ENCODE measurements at regions not wholly inside any gene's neighbourhood (a gene's known extent, or its start where the extent isn't known, plus 50 kb on each side); places are given as distances from the start of the nearest gene placed in this dataset.
"Not testable (repeated sequence)": the region's sequence is repeated elsewhere in the genome, so short reads cannot be mapped to it uniquely, and the experiment has no call there.

GRCh38 chr4:57312296-57312695, 202.1 kb upstream of the IGFBP7 start:
- H3K4me3 ChIP-seq (ENCODE audit: low read depth in 1 of 2, low read length in 2 of 2), result no peak overlapping the region
- H3K9me3 ChIP-seq (ENCODE audit: control insufficient read depth in 2 of 2, insufficient read depth in 1 of 2, low read depth in 1 of 2, low read length in 1 of 2), result no peaks in the 10 kb centered on the region
- H3K4me1 ChIP-seq (ENCODE audit: control insufficient read depth in 2 of 2, insufficient read depth in 2 of 2, low read length in 1 of 2), result no peaks in the 10 kb centered on the region
- H3K27ac ChIP-seq (ENCODE audit: low read depth in 2 of 2, low read length in 1 of 2), result no peak overlapping the region
- H3K27me3 ChIP-seq (ENCODE audit: control insufficient read depth in 1 of 2, insufficient read depth in 2 of 2, low read length in 2 of 2), result no peaks in the 10 kb centered on the region
- WGBS, 2 donors, result 29 to 33% methylated on average over 1 of the region's 1 CpG
- H3K36me3 ChIP-seq (ENCODE audit: control insufficient read depth in 2 of 2, insufficient read depth in 2 of 2, low read length in 1 of 2), result no peaks in the 10 kb centered on the region

DNA sequence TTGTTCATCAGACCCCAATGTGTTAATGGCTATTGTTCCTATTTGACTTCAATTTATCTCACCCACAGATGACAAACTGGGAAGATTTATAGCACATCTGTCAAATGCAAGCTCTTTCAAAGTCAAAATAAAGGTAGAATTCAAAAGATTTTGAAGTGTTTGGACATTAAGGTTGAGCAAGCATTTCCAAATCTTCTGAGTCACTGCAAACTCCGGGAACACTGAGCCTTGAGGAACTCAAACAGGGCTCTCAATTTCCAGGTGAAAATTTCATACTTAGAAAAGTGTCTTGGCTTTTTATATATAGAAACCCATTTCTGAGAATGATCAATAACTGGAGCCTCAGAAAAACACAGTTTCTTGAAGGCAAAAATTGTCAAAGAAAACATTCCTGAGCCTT, 199.5 kb upstream of the IGFBP7 start:
- no peaks in the 10 kb centered on the region for H3K36me3 ChIP-seq (ENCODE audit: control insufficient read depth in 2 of 2, insufficient read depth in 2 of 2, low read length in 1 of 2)
- H3K4me1 ChIP-seq (ENCODE audit: control insufficient read depth in 2 of 2, insufficient read depth in 2 of 2, low read length in 1 of 2), result no peaks in the 10 kb centered on the region
- 57 to 66% methylated on average over 1 of the region's 1 CpG for WGBS, 2 donors
- H3K27ac ChIP-seq (ENCODE audit: low read depth in 2 of 2, low read length in 1 of 2), result no peak overlapping the region
- H3K4me3 ChIP-seq (ENCODE audit: low read depth in 1 of 2, low read length in 2 of 2), result no peak overlapping the region
- no peaks in the 10 kb centered on the region for H3K9me3 ChIP-seq (ENCODE audit: control insufficient read depth in 2 of 2, insufficient read depth in 1 of 2, low read depth in 1 of 2, low read length in 1 of 2)
- no peaks in the 10 kb centered on the region for H3K27me3 ChIP-seq (ENCODE audit: control insufficient read depth in 1 of 2, insufficient read depth in 2 of 2, low read length in 2 of 2)

DNA sequence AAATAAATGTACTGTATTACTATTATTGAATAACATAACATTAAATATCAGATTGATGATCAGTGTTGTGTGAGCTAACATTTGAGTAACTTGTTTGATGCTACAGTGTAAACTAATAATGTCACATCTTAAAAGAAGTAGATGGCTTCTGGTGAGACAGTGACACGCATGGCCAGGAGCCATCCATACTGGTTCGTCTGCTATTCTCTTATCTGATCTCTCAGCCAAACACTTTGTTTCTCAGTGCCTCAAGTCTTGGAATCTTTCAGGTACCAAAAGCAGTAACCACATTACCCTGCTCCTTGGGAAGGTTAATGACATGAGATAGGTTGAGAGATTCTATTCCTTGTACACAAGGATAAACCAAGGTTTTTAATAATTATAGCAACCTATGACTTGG, 198.1 kb upstream of the IGFBP7 start:
- 78 to 87% methylated on average over 2 of the region's 2 CpGs for WGBS, 2 donors
- no peak overlapping the region for H3K4me3 ChIP-seq (ENCODE audit: low read depth in 1 of 2, low read length in 2 of 2)
- H3K27ac ChIP-seq (ENCODE audit: low read depth in 2 of 2, low read length in 1 of 2), result no peak overlapping the region
- H3K27me3 ChIP-seq (ENCODE audit: control insufficient read depth in 1 of 2, insufficient read depth in 2 of 2, low read length in 2 of 2), result no peaks in the 10 kb centered on the region
- no peaks in the 10 kb centered on the region for H3K36me3 ChIP-seq (ENCODE audit: control insufficient read depth in 2 of 2, insufficient read depth in 2 of 2, low read length in 1 of 2)
- no peaks in the 10 kb centered on the region for H3K9me3 ChIP-seq (ENCODE audit: control insufficient read depth in 2 of 2, insufficient read depth in 1 of 2, low read depth in 1 of 2, low read length in 1 of 2)
- no peaks in the 10 kb centered on the region for H3K4me1 ChIP-seq (ENCODE audit: control insufficient read depth in 2 of 2, insufficient read depth in 2 of 2, low read length in 1 of 2)

DNA sequence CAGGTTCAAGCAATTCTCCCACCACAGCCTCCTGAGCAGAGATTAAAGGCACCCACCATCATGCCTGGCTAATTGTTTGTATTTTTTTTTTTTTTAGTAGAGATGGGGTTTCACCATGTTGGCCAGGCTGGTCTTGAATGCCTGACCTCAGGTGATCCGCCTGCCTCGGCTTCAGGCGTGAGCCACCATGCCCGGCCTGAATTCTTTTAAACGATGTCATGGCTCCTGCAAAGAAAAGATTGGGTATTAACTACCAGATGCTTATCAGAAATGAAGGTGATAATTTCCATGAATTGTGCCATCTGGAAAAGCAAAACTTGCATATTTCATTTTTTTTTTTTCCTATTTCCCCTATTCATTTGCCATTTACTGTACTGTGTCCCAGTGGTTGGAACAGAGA, 195.7 kb upstream of the IGFBP7 start:
- H3K27me3 ChIP-seq (ENCODE audit: control insufficient read depth in 1 of 2, insufficient read depth in 2 of 2, low read length in 2 of 2), result no peaks in the 10 kb centered on the region

DNA sequence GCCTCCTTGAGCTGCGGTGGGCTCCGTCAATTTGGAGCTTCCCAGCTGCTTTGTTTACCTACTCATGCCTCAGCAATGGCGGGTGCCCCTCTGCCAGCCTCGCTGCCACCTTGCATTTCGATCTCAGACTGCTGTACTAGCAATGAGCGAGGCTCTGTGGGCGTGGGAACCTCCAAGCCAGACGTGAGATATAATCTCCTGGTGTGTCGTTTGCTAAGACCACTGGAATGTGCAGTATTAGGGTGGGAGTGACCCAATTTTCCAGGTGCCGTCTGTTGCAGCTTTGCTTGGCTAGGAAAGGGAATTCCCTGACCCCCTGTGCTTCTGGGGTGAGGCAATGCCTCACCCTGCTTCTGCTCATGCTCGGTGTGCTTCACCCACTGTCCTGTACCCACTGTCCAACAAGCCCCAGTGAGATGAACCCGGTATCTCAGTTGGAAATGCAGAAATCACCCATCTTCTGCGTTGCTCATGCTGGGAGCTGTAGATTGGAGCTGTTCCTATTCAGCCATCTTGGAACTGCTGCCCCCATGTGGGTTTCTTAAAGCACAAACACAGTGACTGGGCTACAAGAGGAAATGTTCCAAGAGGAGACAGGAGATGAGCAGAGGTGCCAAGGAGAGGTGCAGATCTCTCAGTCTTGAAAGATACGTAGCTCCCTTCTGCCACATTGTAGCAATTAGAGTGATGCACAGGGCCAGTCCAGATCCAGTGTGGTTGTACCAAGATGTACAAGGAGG, 193.0 kb upstream of the IGFBP7 start:
- no peak overlapping the region for H3K27ac ChIP-seq (ENCODE audit: low read depth in 2 of 2, low read length in 1 of 2)
- H3K4me1 ChIP-seq (ENCODE audit: control insufficient read depth in 2 of 2, insufficient read depth in 2 of 2, low read length in 1 of 2), result no peaks in the 10 kb centered on the region
- WGBS, 2 donors, result 62 to 75% methylated on average over 14 of the region's 14 CpGs
- H3K9me3 ChIP-seq (ENCODE audit: control insufficient read depth in 2 of 2, insufficient read depth in 1 of 2, low read depth in 1 of 2, low read length in 1 of 2), result peaks cover 0 to 6% of the 10 kb centered on the region in 2 donors
- H3K36me3 ChIP-seq (ENCODE audit: control insufficient read depth in 2 of 2, insufficient read depth in 2 of 2, low read length in 1 of 2), result no peaks in the 10 kb centered on the region
- no peak overlapping the region for H3K4me3 ChIP-seq (ENCODE audit: low read depth in 1 of 2, low read length in 2 of 2)
- H3K27me3 ChIP-seq (ENCODE audit: control insufficient read depth in 1 of 2, insufficient read depth in 2 of 2, low read length in 2 of 2), result no peaks in the 10 kb centered on the region

More for the DNA sequence above, 195.7 kb upstream of the IGFBP7 start:
- Histone ChIP-seq H3K4me1 (ENCODE audit: control insufficient read depth in 2 of 2, insufficient read depth in 2 of 2, low read length in 1 of 2) (no peaks in the 10 kb centered on the region), H3K4me3 (ENCODE audit: low read depth in 1 of 2, low read length in 2 of 2) (no peak overlapping the region), H3K27ac (ENCODE audit: low read depth in 2 of 2, low read length in 1 of 2) (no peak overlapping the region), H3K9me3 (ENCODE audit: control insufficient read depth in 2 of 2, insufficient read depth in 1 of 2, low read depth in 1 of 2, low read length in 1 of 2) (no peaks in the 10 kb centered on the region), H3K36me3 (ENCODE audit: control insufficient read depth in 2 of 2, insufficient read depth in 2 of 2, low read length in 1 of 2) (no peaks in the 10 kb centered on the region)
- WGBS, 2 donors, result 91 to 94% methylated on average over 5 of the region's 5 CpGs

DNA sequence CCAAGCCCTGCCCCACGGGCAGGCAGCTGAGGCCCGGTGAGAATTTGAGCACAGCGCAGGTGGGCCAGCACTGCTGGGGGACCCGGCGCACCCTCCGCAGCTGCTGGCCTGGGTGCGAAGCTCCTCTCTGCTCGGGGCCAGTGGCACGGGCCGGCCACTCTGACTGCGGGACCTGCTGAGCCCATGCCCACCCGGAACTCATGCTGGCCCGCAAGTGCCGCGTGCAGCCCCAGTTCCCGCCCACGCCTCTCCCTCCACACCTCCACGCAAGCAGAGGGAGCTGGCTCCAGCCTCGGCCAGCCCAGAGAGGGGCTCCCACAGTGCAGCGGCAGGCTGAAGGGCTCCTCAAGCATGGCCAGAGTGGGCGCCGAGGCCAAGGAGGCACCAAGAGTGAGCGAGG, 190.1 kb upstream of the IGFBP7 start:
- H3K4me3 ChIP-seq (ENCODE audit: low read depth in 1 of 2, low read length in 2 of 2); H3K4me1 ChIP-seq (ENCODE audit: control insufficient read depth in 2 of 2, insufficient read depth in 2 of 2, low read length in 1 of 2); H3K9me3 ChIP-seq (ENCODE audit: control insufficient read depth in 2 of 2, insufficient read depth in 1 of 2, low read depth in 1 of 2, low read length in 1 of 2); H3K36me3 ChIP-seq (ENCODE audit: control insufficient read depth in 2 of 2, insufficient read depth in 2 of 2, low read length in 1 of 2); H3K27ac ChIP-seq (ENCODE audit: low read depth in 2 of 2, low read length in 1 of 2); H3K27me3 ChIP-seq (ENCODE audit: control insufficient read depth in 1 of 2, insufficient read depth in 2 of 2, low read length in 2 of 2): not testable (repeated sequence)
- WGBS, 2 donors, result 94 to 97% methylated on average over 23 of the region's 23 CpGs

- no peaks in the 10 kb centered on the region for H3K27me3 ChIP-seq (ENCODE audit: control insufficient read depth in 1 of 2, insufficient read depth in 2 of 2, low read length in 2 of 2)
- H3K9me3 ChIP-seq (ENCODE audit: control insufficient read depth in 2 of 2, insufficient read depth in 1 of 2, low read depth in 1 of 2, low read length in 1 of 2), result no peaks in the 10 kb centered on the region
- no peaks in the 10 kb centered on the region for H3K4me1 ChIP-seq (ENCODE audit: control insufficient read depth in 2 of 2, insufficient read depth in 2 of 2, low read length in 1 of 2)
- no peak overlapping the region for H3K27ac ChIP-seq (ENCODE audit: low read depth in 2 of 2, low read length in 1 of 2)
- no peaks in the 10 kb centered on the region for H3K36me3 ChIP-seq (ENCODE audit: control insufficient read depth in 2 of 2, insufficient read depth in 2 of 2, low read length in 1 of 2)
- H3K4me3 ChIP-seq (ENCODE audit: low read depth in 1 of 2, low read length in 2 of 2), result no peak overlapping the region
- WGBS, 2 donors, result 34 to 51% methylated on average over 3 of the region's 3 CpGs
These were observed 181.7 kb upstream of the IGFBP7 start for GRCh38 chr4:57291911-57292310.

DNA sequence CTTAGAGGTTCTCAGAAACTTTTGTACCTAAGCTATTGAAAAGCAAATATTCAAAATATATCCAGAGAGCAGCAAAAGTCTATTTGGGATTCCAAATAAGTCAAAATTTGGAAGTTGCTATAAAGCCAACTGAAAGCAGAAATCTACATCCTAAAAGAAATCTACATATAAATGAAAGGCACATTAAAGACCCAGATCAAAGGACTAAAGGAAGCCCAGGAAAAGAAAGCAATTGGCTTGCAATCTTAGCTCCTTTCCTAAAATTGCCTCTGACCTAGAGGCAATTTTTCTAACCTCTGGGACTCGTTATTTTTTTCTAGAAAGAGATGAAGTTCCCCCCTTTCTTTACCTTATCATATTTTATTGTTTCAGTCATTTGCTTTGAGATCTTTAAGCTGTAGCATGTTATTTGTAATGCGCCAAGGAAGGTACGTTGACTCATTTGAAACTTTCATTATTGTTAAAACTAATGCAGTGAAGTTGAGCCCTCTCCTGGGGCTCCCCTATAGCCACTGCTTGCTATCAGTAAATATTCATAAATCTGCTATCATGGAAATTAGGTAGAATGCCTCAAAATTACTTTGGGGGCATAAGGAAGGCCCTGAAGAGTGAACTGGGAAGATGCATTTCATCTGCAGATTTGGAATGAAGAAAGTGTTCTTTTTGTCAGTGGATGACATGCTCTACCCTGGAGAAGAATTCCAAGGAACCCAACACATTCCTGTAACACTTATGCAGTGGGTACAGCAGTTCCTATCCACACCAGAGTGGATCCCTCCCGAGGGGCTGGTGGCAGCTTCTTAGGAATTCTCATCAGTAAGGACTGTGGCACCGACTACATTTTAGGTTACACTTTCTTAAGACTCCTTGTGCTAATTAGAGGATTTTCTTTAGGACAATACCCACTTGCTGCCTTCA, 177.8 kb upstream of the IGFBP7 start:
- no peaks in the 10 kb centered on the region for H3K4me1 ChIP-seq (ENCODE audit: control insufficient read depth in 2 of 2, insufficient read depth in 2 of 2, low read length in 1 of 2)
- H3K27ac ChIP-seq (ENCODE audit: low read depth in 2 of 2, low read length in 1 of 2), result no peak overlapping the region
- no peaks in the 10 kb centered on the region for H3K27me3 ChIP-seq (ENCODE audit: control insufficient read depth in 1 of 2, insufficient read depth in 2 of 2, low read length in 2 of 2)
- no peaks in the 10 kb centered on the region for H3K36me3 ChIP-seq (ENCODE audit: control insufficient read depth in 2 of 2, insufficient read depth in 2 of 2, low read length in 1 of 2)
- WGBS, 2 donors, result 60 to 64% methylated on average over 5 of the region's 5 CpGs
- no peak overlapping the region for H3K4me3 ChIP-seq (ENCODE audit: low read depth in 1 of 2, low read length in 2 of 2)
- H3K9me3 ChIP-seq (ENCODE audit: control insufficient read depth in 2 of 2, insufficient read depth in 1 of 2, low read depth in 1 of 2, low read length in 1 of 2), result no peaks in the 10 kb centered on the region

DNA sequence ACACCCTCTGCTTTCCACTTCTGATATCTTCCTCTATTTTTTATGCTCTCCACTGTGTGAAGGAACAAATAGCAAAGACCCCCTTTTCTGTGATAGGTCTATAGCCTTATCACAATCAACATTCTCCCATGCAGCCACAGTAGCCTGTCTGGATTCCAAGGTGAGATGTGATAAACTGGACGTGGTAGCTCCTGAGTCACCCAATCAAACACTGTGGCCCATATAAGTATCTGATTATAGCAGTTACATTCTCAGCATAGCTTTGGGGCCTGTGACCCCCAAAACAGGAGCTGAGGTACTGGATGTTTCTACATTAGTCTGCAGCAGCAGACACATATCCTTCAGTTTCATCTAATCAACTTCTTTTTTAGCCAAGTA, 172.7 kb upstream of the IGFBP7 start:
- no peak overlapping the region for H3K4me3 ChIP-seq (ENCODE audit: low read depth in 1 of 2, low read length in 2 of 2)
- H3K27me3 ChIP-seq (ENCODE audit: control insufficient read depth in 1 of 2, insufficient read depth in 2 of 2, low read length in 2 of 2), result no peaks in the 10 kb centered on the region
- H3K27ac ChIP-seq (ENCODE audit: low read depth in 2 of 2, low read length in 1 of 2), result no peak overlapping the region
- H3K36me3 ChIP-seq (ENCODE audit: control insufficient read depth in 2 of 2, insufficient read depth in 2 of 2, low read length in 1 of 2), result no peaks in the 10 kb centered on the region
- no peaks in the 10 kb centered on the region for H3K4me1 ChIP-seq (ENCODE audit: control insufficient read depth in 2 of 2, insufficient read depth in 2 of 2, low read length in 1 of 2)
- 67 to 89% methylated on average over 1 of the region's 1 CpG for WGBS, 2 donors
- no peaks in the 10 kb centered on the region for H3K9me3 ChIP-seq (ENCODE audit: control insufficient read depth in 2 of 2, insufficient read depth in 1 of 2, low read depth in 1 of 2, low read length in 1 of 2)

Measured in esophagus (tissue), 2 donors.